Tibial nerve (tissue), 3 donors: ENCODE measurements at regions not wholly inside any gene's neighbourhood (a gene's known extent, or its start where the extent isn't known, plus 50 kb on each side); places are given as distances from the start of the nearest gene placed in this dataset.

ENCODE experiments used
- POLR2A ChIP-seq, 2 donors: fragments of 450-650 bp; IDR thresholded peaks; one replicate each; pipeline ENCODE4 v1.6.1; 2017; ENCODE audit warnings: antibody characterized with exemption in 2 of 2, mild to moderate bottlenecking in 2 of 2, moderate library complexity in 2 of 2
- TF ChIP-seq, protein P1 (sequence below), 5 experiments: fragments of 200-600 bp in 3 of 5; fragments of 450-650 bp in 2 of 5; sonication (generic) in 3 of 5; IDR thresholded peaks; one replicate each; pipeline ENCODE4 v1.5.1; 2016 to 2019; ENCODE audit warnings: antibody characterized with exemption in 5 of 5, mild to moderate bottlenecking in 3 of 5, moderate library complexity in 2 of 5

DNA sequence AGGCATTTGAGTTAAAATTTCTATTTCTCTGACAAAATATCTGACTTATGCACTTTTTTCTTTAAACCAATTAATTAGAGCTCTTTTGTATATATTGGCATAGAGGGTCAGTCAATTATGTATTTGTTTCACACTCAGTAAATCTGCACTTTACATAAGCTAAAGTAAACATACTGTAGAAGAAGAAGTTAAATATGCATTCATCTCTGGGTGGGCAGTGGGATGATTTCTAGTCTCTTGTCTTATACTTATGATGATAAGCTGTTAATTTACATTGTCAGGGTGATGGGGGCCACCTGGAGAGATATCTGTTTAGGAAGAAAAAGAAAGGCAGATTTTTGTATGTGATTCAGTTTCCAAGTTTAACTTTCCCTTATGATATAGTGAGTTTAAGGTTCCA lies 330.8 kb downstream of the IPO8 start:
- TF ChIP-seq, protein P1, sequence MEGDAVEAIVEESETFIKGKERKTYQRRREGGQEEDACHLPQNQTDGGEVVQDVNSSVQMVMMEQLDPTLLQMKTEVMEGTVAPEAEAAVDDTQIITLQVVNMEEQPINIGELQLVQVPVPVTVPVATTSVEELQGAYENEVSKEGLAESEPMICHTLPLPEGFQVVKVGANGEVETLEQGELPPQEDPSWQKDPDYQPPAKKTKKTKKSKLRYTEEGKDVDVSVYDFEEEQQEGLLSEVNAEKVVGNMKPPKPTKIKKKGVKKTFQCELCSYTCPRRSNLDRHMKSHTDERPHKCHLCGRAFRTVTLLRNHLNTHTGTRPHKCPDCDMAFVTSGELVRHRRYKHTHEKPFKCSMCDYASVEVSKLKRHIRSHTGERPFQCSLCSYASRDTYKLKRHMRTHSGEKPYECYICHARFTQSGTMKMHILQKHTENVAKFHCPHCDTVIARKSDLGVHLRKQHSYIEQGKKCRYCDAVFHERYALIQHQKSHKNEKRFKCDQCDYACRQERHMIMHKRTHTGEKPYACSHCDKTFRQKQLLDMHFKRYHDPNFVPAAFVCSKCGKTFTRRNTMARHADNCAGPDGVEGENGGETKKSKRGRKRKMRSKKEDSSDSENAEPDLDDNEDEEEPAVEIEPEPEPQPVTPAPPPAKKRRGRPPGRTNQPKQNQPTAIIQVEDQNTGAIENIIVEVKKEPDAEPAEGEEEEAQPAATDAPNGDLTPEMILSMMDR (IDR thresholded peaks at IDR 0.05), result no peak
- no peak for TF ChIP-seq POLR2A (IDR thresholded peaks at IDR 0.05)
